K562 (cell line): ENCODE measurements at regions not wholly inside any gene's neighbourhood (a gene's known extent, or its start where the extent isn't known, plus 50 kb on each side); places are given as distances from the start of the nearest gene placed in this dataset.
A peak's percentile ranks its signal among the peaks of the same experiment; 100 is the strongest.

Source experiments
- CHD7 ChIP-seq: fragments of 200-600 bp; sonication (generic); IDR thresholded peaks from one replicate; pipeline ENCODE4 v1.6.1; 2012; ENCODE audit warnings: mild to moderate bottlenecking, low read depth, low read length, inconsistent platforms
- LEF1 ChIP-seq: fragments of 450-650 bp; IDR thresholded peaks from 2 replicates; pipeline ENCODE4 v1.6.1; 2016; ENCODE audit warnings: mild to moderate bottlenecking
- ZFX ChIP-seq: sonication (generic); formaldehyde crosslinking; IDR thresholded peaks from 2 replicates; pipeline ENCODE4 v1.8.0; 2022; ENCODE audit warnings: mild to moderate bottlenecking, missing genetic modification reagents, moderate library complexity

DNA sequence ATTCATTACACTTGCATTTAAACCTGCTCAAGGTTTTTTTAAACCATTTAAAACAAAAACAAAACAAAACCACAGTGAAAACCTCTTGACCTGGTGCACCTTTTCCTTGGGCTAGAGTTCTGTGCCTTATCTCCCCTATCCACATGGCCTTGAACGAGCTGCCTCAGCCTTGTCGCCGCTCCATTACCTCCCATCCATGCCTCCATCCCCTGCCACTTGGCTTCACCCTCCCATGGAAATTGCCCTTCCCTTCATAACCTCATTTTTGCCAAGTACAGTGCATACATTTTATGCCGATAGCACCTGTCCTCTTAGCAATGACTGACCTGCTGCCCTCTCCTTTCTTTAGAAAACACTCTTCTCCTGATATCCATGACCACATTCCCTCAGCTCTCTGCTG lies 188.6 kb upstream of the ASIC2 start (continued):
- TF ChIP-seq CHD7 (no peak), LEF1 (peak; percentile 72; the same call in 1 of the 2 replicates), ZFX (CRISPR knock-in tag) (no peak)
- TF ChIP-seq, all 486 proteins: peak for 50
